H9 (cell line): ENCODE measurements at regions not wholly inside any gene's neighbourhood (a gene's known extent, or its start where the extent isn't known, plus 50 kb on each side); places are given as distances from the start of the nearest gene placed in this dataset.

Experiments used
- DNase-seq: peaks from one replicate; pipeline ENCODE4 v3.0.0-alpha.2; 2017
- H2AFZ ChIP-seq: one replicate; pipeline ENCODE4 v1.6.1; 2013; ENCODE audit warnings: mild to moderate bottlenecking, low read length, control low read depth, moderate library complexity
- H2AK5ac ChIP-seq: 2 replicates; pipeline ENCODE4 v1.6.1; 2013; ENCODE audit warnings: low read length, control low read depth, mixed read lengths; ENCODE audit not compliant: insufficient read length
- H2BK120ac ChIP-seq: one replicate; pipeline ENCODE4 v1.6.1; 2013; ENCODE audit warnings: low read depth, mild to moderate bottlenecking, low read length, control low read depth, inconsistent platforms; ENCODE audit not compliant: poor library complexity, severe bottlenecking
- H2BK12ac ChIP-seq: 2 replicates; pipeline ENCODE4 v1.6.1; 2013; ENCODE audit warnings: low read length, control low read depth, mixed read lengths, low read depth; ENCODE audit not compliant: insufficient read length
- H2BK15ac ChIP-seq: 2 replicates; pipeline ENCODE4 v1.6.1; 2013; ENCODE audit warnings: low read depth, low read length, control low read depth
- H2BK20ac ChIP-seq: one replicate; pipeline ENCODE4 v1.6.1; 2013; ENCODE audit warnings: low read depth, mild to moderate bottlenecking, low read length, control low read depth, inconsistent platforms; ENCODE audit not compliant: poor library complexity, severe bottlenecking
- H2BK5ac ChIP-seq: 2 replicates; pipeline ENCODE4 v1.6.1; 2013; ENCODE audit warnings: low read length, control low read depth, mixed read lengths; ENCODE audit not compliant: insufficient read length
- H3K14ac ChIP-seq: 2 replicates; pipeline ENCODE4 v1.6.1; 2013; ENCODE audit warnings: low read length, control low read depth; ENCODE audit not compliant: insufficient read depth
- H3K18ac ChIP-seq: 2 replicates; pipeline ENCODE4 v1.6.1; 2013; ENCODE audit warnings: low read depth, mild to moderate bottlenecking, mixed read lengths, low read length, control low read depth; ENCODE audit not compliant: insufficient read length
- H3K23ac ChIP-seq: 2 replicates; pipeline ENCODE4 v1.6.1; 2013; ENCODE audit warnings: low read length, control low read depth, mixed read lengths, low read depth; ENCODE audit not compliant: insufficient read length
- H3K23me2 ChIP-seq: 2 replicates; pipeline ENCODE4 v1.6.1; 2013; ENCODE audit warnings: low read depth, mild to moderate bottlenecking, mixed read lengths, low read length, control low read depth; ENCODE audit not compliant: insufficient read length, poor library complexity, severe bottlenecking
- H3K27ac ChIP-seq: 2 replicates; pipeline ENCODE4 v1.5.1; 2013; ENCODE audit warnings: low read length, control low read depth, mixed read lengths, low read depth; ENCODE audit not compliant: insufficient read length
- H3K27me3 ChIP-seq: 2 replicates; pipeline ENCODE4 v1.6.1; 2013; ENCODE audit warnings: low read length, control low read depth, inconsistent platforms; ENCODE audit not compliant: insufficient read depth
- H3K4ac ChIP-seq: 2 replicates; pipeline ENCODE4 v1.6.1; 2013; ENCODE audit warnings: low read depth, mild to moderate bottlenecking, control low read depth, inconsistent platforms, low read length, moderate library complexity
- H3K4me1 ChIP-seq: 2 replicates; pipeline ENCODE4 v1.6.1; 2013; ENCODE audit warnings: low read length, control low read depth, inconsistent platforms; ENCODE audit not compliant: insufficient read depth
- H3K4me2 ChIP-seq: 2 replicates; pipeline ENCODE4 v1.6.1; 2013; ENCODE audit warnings: low read length, control low read depth, mixed read lengths; ENCODE audit not compliant: insufficient read length, insufficient read depth
- H3K56ac ChIP-seq: 2 replicates; pipeline ENCODE4 v1.6.1; 2013; ENCODE audit warnings: low read depth, mild to moderate bottlenecking, mixed read lengths, low read length, control low read depth; ENCODE audit not compliant: insufficient read length
- H3K79me1 ChIP-seq: 2 replicates; pipeline ENCODE4 v1.6.1; 2013; ENCODE audit warnings: low read depth, mild to moderate bottlenecking, moderate library complexity, low read length, control low read depth, inconsistent platforms; ENCODE audit not compliant: insufficient read depth, poor library complexity, severe bottlenecking
- H3K79me2 ChIP-seq: 2 replicates; pipeline ENCODE4 v1.6.1; 2013; ENCODE audit warnings: low read length, control low read depth, inconsistent platforms; ENCODE audit not compliant: insufficient read depth
- H3K9ac ChIP-seq: 2 replicates; pipeline ENCODE4 v1.6.1; 2013; ENCODE audit warnings: low read length, control low read depth, mixed read lengths; ENCODE audit not compliant: insufficient read length; ENCODE audit errors: extremely low read depth
- H3K9me3 ChIP-seq: one replicate; pipeline ENCODE4 v1.6.1; 2013; ENCODE audit warnings: low read depth, low read length, inconsistent platforms; ENCODE audit not compliant: control insufficient read depth
- H3T11ph ChIP-seq: one replicate; pipeline ENCODE4 v1.6.1; 2013; ENCODE audit warnings: mild to moderate bottlenecking, low read length, control low read depth, inconsistent platforms
- H4K20me1 ChIP-seq: one replicate; pipeline ENCODE4 v1.6.1; 2013; ENCODE audit not compliant: control insufficient read depth, insufficient read length, insufficient read depth
- H4K5ac ChIP-seq: 2 replicates; pipeline ENCODE4 v1.6.1; 2013; ENCODE audit warnings: low read depth, mild to moderate bottlenecking, mixed read lengths, low read length, control low read depth; ENCODE audit not compliant: insufficient read length
- H4K8ac ChIP-seq: replicated peaks from 2 replicates; pipeline ENCODE4 v1.6.1; 2013; ENCODE audit warnings: low read length, control low read depth, mixed read lengths, low read depth; ENCODE audit not compliant: insufficient read length
- H4K91ac ChIP-seq: 2 replicates; pipeline ENCODE4 v1.6.1; 2013; ENCODE audit warnings: low read depth, mild to moderate bottlenecking, moderate library complexity, mixed read lengths, low read length, control low read depth; ENCODE audit not compliant: insufficient read length
- H3K27ac Mint-ChIP-seq, 3 experiments: 2 replicates in 2 of 3; 3 replicates in 1 of 3; pipeline ENCODE4 v1.8.0; 2020 to 2021; ENCODE audit warnings: mixed read lengths in 3 of 3, mild to moderate bottlenecking in 1 of 3, moderate library complexity in 1 of 3
- H3K27me3 Mint-ChIP-seq: 2 replicates; pipeline ENCODE4 v1.8.0; 2021; ENCODE audit warnings: low read depth, mild to moderate bottlenecking, moderate library complexity, mixed read lengths
- H3K36me3 Mint-ChIP-seq, 3 experiments: 2 replicates in 2 of 3; 3 replicates in 1 of 3; pipeline ENCODE4 v1.8.0; 2020 to 2021; ENCODE audit warnings: low read depth in 3 of 3, mixed read lengths in 3 of 3; ENCODE audit not compliant: insufficient read depth in 1 of 3
- H3K4me1 Mint-ChIP-seq, 2 experiments: 2 replicates each; pipeline ENCODE4 v1.8.0; 2020; ENCODE audit warnings: mixed read lengths in 2 of 2
- H3K4me3 Mint-ChIP-seq, 2 experiments: 2 replicates in 1 of 2; 3 replicates in 1 of 2; pipeline ENCODE4 v1.8.0; 2020 to 2021; ENCODE audit warnings: mild to moderate bottlenecking in 2 of 2, mixed read lengths in 2 of 2, moderate library complexity in 1 of 2
- H3K9me3 Mint-ChIP-seq, 2 experiments: 2 replicates in 1 of 2; 3 replicates in 1 of 2; pipeline ENCODE4 v1.8.0; 2020; ENCODE audit warnings: mild to moderate bottlenecking in 2 of 2, mixed read lengths in 2 of 2, moderate library complexity in 1 of 2
- CTCF ChIP-seq: fragments of 200-600 bp; sonication (generic); conservative IDR thresholded peaks from 3 replicates; pipeline ENCODE4 v1.8.0; 2021; ENCODE audit warnings: antibody characterized with exemption, mild to moderate bottlenecking
- WGBS: extraction: QIAGEN DNeasy Blood & Tissue Kit; methylation state at CpG from one replicate; pipeline ENCODE4 v1.1.7; 2013; ENCODE audit warnings: missing lambda C conversion rate, low lambda C conversion rate, mixed read lengths; ENCODE audit not compliant: insufficient read length; ENCODE audit errors: extremely low coverage; 5-methylcytosine and 5-hydroxymethylcytosine counted together

- Histone ChIP-seq H2BK12ac (no peak overlapping the region), H3K79me2 (no peaks in the 10 kb centered on the region), H2BK20ac (no peak overlapping the region), H2BK120ac (no peak overlapping the region), H3K23ac (no peak overlapping the region), H2BK15ac (no peak overlapping the region), H3K23me2 (no peaks in the 10 kb centered on the region), H3K18ac (no peak overlapping the region), H3K9me3 (no peaks in the 10 kb centered on the region), H2AK5ac (no peak overlapping the region), H4K8ac (no peak overlapping the region), H3K27ac (no peak overlapping the region), H3K27me3 (no peaks in the 10 kb centered on the region), H2BK5ac (no peak overlapping the region), H4K5ac (no peak overlapping the region), H3K4me1 (no peaks in the 10 kb centered on the region; the same call in 1 of the 2 replicates), H3K4me2 (no peak overlapping the region), H3T11ph (no peak overlapping the region), H3K14ac (no peak overlapping the region), H3K79me1 (no peaks in the 10 kb centered on the region), H2AFZ (no peak overlapping the region), H4K20me1 (no peaks in the 10 kb centered on the region), H4K91ac (no peak overlapping the region), H3K4ac (no peak overlapping the region), H3K9ac (no peak overlapping the region), H3K56ac (no peak overlapping the region)
- Mint-ChIP-seq H3K27me3 (no peaks in the 10 kb centered on the region), H3K9me3 (peaks cover 8% of the 10 kb centered on the region in 2 experiments; a peak in 4 of 5 replicates), H3K36me3 (peaks cover 2 to 10% (median 2%) of the 10 kb centered on the region in 3 experiments; a peak in 4 of 7 replicates), H3K4me1 (peaks cover 15 to 18% of the 10 kb centered on the region in 2 experiments), H3K27ac (no peak overlapping the region; a peak in 1 of 7 replicates), H3K4me3 (no peak overlapping the region)
- no peak for DNase-seq
- no CpG with 5 or more reads among the region's 3 CpGs for WGBS
- no peak for TF ChIP-seq CTCF
These were observed 51.0 kb upstream of the RCBTB2 start for GRCh38 chr13:48583859-48584311.
